Heart left ventricle (tissue), 16 donors: ENCODE measurements at regions not wholly inside any gene's neighbourhood (a gene's known extent, or its start where the extent isn't known, plus 50 kb on each side); places are given as distances from the start of the nearest gene placed in this dataset.

ENCODE experiments used
- ATAC-seq, 4 donors: fragments of 200-7000 bp; cut with Tn5 transposase; one replicate each; pipeline ENCODE4 v1.9.1; 2020 to 2022; ENCODE audit warnings: moderate library complexity in 4 of 4, mild to moderate bottlenecking in 3 of 4, moderate number of reproducible peaks in 1 of 4
- DNase-seq, 5 donors: peaks; one replicate each; pipeline ENCODE4 v3.0.0-alpha.2; 2020
- H3K27ac ChIP-seq, 12 donors: fragments of 200-600 bp; sonication (generic) in 4 of 12; one replicate each; pipeline versions ENCODE4 v1.5.0 to v1.8.0; 2016 to 2022; ENCODE audit warnings: mild to moderate bottlenecking in 2 of 12
- H3K27me3 ChIP-seq, 9 donors: fragments of 200-600 bp; sonication (generic) in 2 of 9; one replicate each; pipeline versions ENCODE4 v1.5.1 to v1.8.0; 2016 to 2022; ENCODE audit warnings: mild to moderate bottlenecking in 3 of 9
- H3K36me3 ChIP-seq, 9 donors: fragments of 200-600 bp; sonication (generic) in 2 of 9; one replicate each; pipeline versions ENCODE4 v1.5.0 to v1.8.0; 2018 to 2022; ENCODE audit warnings: mild to moderate bottlenecking in 2 of 9
- H3K4me1 ChIP-seq, 12 donors: fragments of 200-600 bp; sonication (generic) in 4 of 12; one replicate each; pipeline versions ENCODE4 v1.5.0 to v1.8.0; 2016 to 2022; ENCODE audit warnings: mild to moderate bottlenecking in 3 of 12
- H3K4me3 ChIP-seq, 12 donors: fragments of 200-600 bp; sonication (generic) in 4 of 12; one replicate each; pipeline versions ENCODE4 v1.5.0 to v1.8.0; 2017 to 2022; ENCODE audit warnings: mild to moderate bottlenecking in 9 of 12, moderate library complexity in 4 of 12
- H3K9me3 ChIP-seq, 12 donors: fragments of 200-600 bp; sonication (generic) in 4 of 12; one replicate each; pipeline versions ENCODE4 v1.5.0 to v1.8.0; 2016 to 2022; ENCODE audit warnings: mild to moderate bottlenecking in 1 of 12
- CTCF ChIP-seq, 12 donors: fragments of 200-600 bp; sonication (generic) in 4 of 12; IDR thresholded peaks; one replicate each; pipeline versions ENCODE4 v1.5.0 to v1.8.0; 2018 to 2022; ENCODE audit warnings: antibody characterized with exemption in 12 of 12, mild to moderate bottlenecking in 5 of 12
- POLR2A ChIP-seq, 2 donors: fragments of 450-650 bp; IDR thresholded peaks; one replicate each; pipeline ENCODE4 v1.6.1; 2017; ENCODE audit warnings: antibody characterized with exemption in 2 of 2, mild to moderate bottlenecking in 2 of 2, moderate library complexity in 2 of 2
- WGBS, 4 donors: extraction: QIAGEN DNeasy Blood & Tissue Kit in 2 of 4; methylation state at CpG; one replicate each; pipeline versions ENCODE4 v1.1.5 to v1.1.7; 2013 to 2018; 5-methylcytosine and 5-hydroxymethylcytosine counted together
- intact Hi-C, 10 donors: fragments of 100-400 bp; cut with DNase I; formaldehyde crosslinking; loops; one replicate each; pipeline versions ENCODE4 v1.11.1 to v1.14.2; 2022
- donor health status: ischemic (EF 13 %, LVEDD 7.1; RV severe dilation, severe dysfunction).
- donor health status: healthy with polysubstance abuse.
- donor health status: DM: no; HTN: yes; CAD: no.
- donor health status: DM: no; HTN: no; CAD: no.
- donor health status: ischemic (EF 25% LVEDD 6.9; RV normal size, moderate dysfunction).
- donor health status: ischemic (EF 25% LVEDD 5.7; RV mildly dilated, moderate dysfunction).
- donor health status: healthy.
- donor health status: DM: yes; HTN: yes; CAD: no.
- donor health status: ischemic (EF 35%, LVEDD 5.7; RV mildly dilated, moderate dysfunction).
- donor health status: nonischemic (EF 11% LVEDD 7.7; RV severe dilation, severe dysfunction).
- donor health status: DM: yes; HTN: yes; CAD: no.
- donor health status: PGD.
- donor health status: ischemic (EF 29% LVEDD 5.4; RV normal size, mild dysfunction).
- donor health status: nonischemic (EF 23%, LVEDD 6.1; RV moderate dilation, normal function).

- intact Hi-C loops: no loop called here
- Histone ChIP-seq H3K36me3 (no peaks in the 10 kb centered on the region), H3K9me3 (no peaks in the 10 kb centered on the region), H3K27me3 (peaks cover 0 to 6% (median 0%) of the 10 kb centered on the region in 9 donors), H3K4me3 (no peak overlapping the region), H3K4me1 (peaks cover 0 to 22% (median 0%) of the 10 kb centered on the region in 12 donors), H3K27ac (no peak overlapping the region)
- ATAC-seq: no peak
- DNase-seq: no peak
- TF ChIP-seq CTCF (IDR thresholded peaks at IDR 0.05): no peak
- no peak for TF ChIP-seq POLR2A (IDR thresholded peaks at IDR 0.05)
- 47 to 77% (median 72%) methylated on average over 3 of the region's 3 CpGs for WGBS, 4 donors
These were observed 146.6 kb upstream of the TBL1X start for GRCh38 chrX:9318213-9318612.

- H3K27ac ChIP-seq: no peak overlapping the region
- DNase-seq (no peak), ATAC-seq (no peak)
- H3K4me3 ChIP-seq: no peak overlapping the region
- H3K36me3 ChIP-seq: no peaks in the 10 kb centered on the region
- TF ChIP-seq CTCF (IDR thresholded peaks at IDR 0.05): no peak
- TF ChIP-seq POLR2A (IDR thresholded peaks at IDR 0.05): no peak
- no peaks in the 10 kb centered on the region for H3K9me3 ChIP-seq
- H3K4me1 ChIP-seq: peaks cover 0 to 22% (median 0%) of the 10 kb centered on the region in 12 donors
- intact Hi-C loops: no loop called here
- WGBS, 4 donors: 86 to 90% (median 87%) methylated on average over 14 of the region's 14 CpGs
- peaks cover 0 to 3% (median 0%) of the 10 kb centered on the region in 9 donors for H3K27me3 ChIP-seq
These were observed 146.1 kb upstream of the TBL1X start for GRCh38 chrX:9318766-9319165.

DNA sequence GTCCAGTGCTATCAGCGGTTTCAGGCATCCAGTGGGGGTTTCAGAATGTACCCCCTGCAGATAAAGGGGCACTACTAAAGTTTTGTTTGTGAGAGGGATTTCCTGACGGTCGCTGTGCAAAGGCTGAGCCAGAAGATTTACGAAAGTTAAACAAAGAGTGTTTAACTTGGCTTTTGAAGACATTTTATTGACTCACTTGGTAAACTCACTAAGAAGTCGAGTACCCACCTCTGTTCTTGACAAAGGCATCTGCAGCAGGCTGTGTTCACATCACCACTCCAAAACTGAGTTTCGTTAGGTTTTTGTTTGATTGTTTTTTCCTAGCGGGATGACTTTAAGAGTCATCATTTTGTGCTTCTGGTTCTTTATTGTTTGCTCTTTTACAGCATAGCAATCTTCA is 143.9 kb upstream of the TBL1X start:
- no peak for TF ChIP-seq CTCF (IDR thresholded peaks at IDR 0.05)
- TF ChIP-seq POLR2A (IDR thresholded peaks at IDR 0.05): no peak
- peaks cover 0 to 3% (median 0%) of the 10 kb centered on the region in 9 donors for H3K27me3 ChIP-seq
- ATAC-seq: no peak
- no peaks in the 10 kb centered on the region for H3K36me3 ChIP-seq
- H3K27ac ChIP-seq: no peak overlapping the region
- no peaks in the 10 kb centered on the region for H3K9me3 ChIP-seq
- no peak overlapping the region for H3K4me3 ChIP-seq
- no peak for DNase-seq
- peaks cover 0 to 22% (median 0%) of the 10 kb centered on the region in 12 donors for H3K4me1 ChIP-seq
- 63 to 84% (median 77%) methylated on average over 7 of the region's 7 CpGs for WGBS, 4 donors
- intact Hi-C loops: no loop called here

DNA sequence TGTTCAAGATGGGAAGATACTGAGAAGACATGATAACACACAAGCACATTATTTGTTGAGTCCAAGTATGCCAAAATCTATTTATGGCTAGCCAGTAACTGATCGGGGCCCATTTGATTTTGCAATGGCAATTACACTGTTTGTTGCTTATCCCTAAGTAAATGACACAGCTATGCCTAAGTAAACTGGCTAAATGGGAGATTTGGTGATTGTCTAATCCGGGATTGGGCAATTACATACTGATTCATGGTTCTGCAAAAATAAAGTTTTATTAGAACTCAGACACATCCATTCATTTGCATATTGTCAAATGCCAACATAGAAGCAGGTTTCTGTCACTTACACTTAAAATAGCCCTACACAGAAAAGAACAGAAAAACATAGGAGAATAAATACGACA is 140.2 kb upstream of the TBL1X start:
- no peaks in the 10 kb centered on the region for H3K9me3 ChIP-seq
- no peak overlapping the region for H3K27ac ChIP-seq
- no peaks in the 10 kb centered on the region for H3K36me3 ChIP-seq
- 67 to 84% (median 78%) methylated on average over 3 of the region's 3 CpGs for WGBS, 4 donors
- intact Hi-C loops: no loop called here
- no peak overlapping the region for H3K4me3 ChIP-seq
- DNase-seq: no peak
- no peaks in the 10 kb centered on the region for H3K4me1 ChIP-seq
- peaks cover 0 to 10% (median 0%) of the 10 kb centered on the region in 9 donors for H3K27me3 ChIP-seq
- ATAC-seq: no peak
- TF ChIP-seq CTCF (IDR thresholded peaks at IDR 0.05) (no peak), POLR2A (IDR thresholded peaks at IDR 0.05) (no peak)
